IPS DF 19.7 (cell line): ENCODE measurements at regions not wholly inside any gene's neighbourhood (a gene's known extent, or its start where the extent isn't known, plus 50 kb on each side); places are given as distances from the start of the nearest gene placed in this dataset.
"Not testable (repeated sequence)": the region's sequence is repeated elsewhere in the genome, so short reads cannot be mapped to it uniquely, and the experiment has no call there.

ENCODE experiments used
- DNase-seq: peaks from one replicate; pipeline ENCODE4 v3.0.0-alpha.2; 2013; ENCODE audit warnings: low read depth, low spot score

DNA sequence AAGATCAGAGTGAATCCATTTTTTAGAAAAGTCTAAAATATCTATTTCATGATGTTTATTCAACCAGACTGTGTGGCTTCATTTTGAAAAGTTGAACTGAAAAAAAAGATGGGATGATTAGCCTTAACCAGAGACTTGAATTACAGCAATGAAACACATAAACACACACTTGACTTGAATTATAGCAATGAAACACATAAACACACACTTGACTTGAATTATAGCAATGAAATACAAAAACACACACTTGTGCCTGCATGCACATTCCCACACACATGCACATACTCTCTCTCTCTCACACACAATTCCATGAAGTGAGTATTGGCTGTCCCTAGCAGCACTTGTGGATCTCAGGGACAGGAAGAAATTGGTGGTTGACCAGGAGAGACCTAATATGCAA lies 286.8 kb downstream of the USP46 start:
- no peak for DNase-seq

DNA sequence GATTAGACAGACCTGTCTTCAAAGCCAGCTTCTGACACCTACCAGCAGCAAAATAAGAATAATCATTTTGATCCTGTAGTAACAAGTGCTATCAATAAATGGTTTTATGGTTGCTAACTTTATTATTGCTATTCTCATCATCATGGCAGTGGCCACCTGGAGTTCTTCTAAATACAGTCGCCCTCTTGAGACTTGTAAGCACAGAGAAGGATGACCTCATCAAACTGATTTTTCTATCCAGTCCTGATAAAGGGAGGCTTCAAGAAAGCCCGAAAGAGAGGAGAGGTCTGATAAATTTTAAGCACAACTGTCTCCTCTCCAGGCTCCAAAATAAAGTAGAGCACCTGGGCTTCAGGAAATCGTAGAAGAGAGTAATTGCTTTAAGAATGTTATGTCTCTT lies 286.4 kb downstream of the USP46 start:
- DNase-seq = no peak

DNA sequence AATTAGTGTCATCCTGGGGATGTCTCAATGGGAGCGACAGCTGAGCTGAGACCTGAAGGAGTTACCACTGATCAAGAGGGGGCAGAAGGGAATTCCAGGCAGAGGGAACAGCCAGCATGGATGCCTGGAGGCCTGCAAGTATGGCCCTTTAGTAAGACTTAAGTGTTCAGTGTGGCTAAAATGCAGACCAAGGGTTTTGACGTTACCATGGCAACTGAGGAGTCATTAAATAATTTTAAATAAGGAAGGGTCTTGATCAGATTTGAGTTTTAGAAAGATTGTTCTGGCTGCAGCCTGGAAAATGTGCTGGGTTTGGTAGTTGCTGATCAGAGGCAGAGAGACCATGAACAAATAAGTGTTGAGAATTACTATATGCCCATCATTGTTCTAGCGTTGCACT lies 285.5 kb downstream of the USP46 start:
- no peak for DNase-seq

DNA sequence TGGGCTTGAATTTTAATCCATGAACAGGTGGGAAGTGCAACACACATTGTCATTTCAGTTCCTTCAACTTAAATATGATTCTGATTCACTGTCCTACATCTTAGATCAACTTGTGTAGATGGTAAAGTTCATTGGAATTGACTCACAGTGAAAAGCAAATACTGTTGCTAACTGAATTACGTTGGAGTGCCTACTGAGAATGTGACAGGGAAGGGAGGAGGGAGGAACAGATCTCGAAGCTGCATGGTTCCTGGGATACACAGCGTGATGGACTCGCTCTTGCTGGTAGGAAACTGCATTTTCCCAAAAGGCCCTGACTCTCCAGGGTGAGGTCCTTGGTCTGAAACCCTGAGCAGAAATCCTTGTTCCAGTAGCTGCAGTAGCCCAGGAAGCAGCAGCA lies 284.2 kb downstream of the USP46 start:
- DNase-seq = no peak

DNA sequence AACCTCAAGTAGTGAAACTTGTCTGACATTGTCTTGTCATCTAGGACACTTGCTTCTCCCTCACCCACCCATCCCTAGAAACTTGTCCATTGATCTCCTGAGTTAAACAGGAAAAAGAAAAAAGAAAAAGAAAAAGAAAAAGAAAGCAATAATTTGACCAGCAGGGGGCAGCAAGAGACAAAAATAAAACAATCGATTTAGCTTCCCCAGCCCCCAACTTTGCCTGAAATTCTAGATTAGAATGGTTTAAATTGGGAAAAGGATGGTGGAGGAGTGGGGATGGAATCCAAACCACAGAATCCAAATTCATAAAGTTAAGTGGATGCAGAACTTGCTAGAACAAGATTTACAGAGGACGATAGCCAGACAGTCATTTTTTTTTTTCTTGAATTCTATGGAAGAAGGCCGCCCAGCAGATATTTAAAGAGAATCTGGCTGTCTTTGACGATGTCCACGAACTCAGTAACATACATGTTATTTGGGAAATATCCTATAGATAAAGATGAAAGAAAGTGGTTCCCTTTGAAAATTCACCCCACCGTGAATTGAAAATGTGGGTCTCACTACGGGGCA lies 282.9 kb downstream of the USP46 start:
- DNase-seq = no peak

DNA sequence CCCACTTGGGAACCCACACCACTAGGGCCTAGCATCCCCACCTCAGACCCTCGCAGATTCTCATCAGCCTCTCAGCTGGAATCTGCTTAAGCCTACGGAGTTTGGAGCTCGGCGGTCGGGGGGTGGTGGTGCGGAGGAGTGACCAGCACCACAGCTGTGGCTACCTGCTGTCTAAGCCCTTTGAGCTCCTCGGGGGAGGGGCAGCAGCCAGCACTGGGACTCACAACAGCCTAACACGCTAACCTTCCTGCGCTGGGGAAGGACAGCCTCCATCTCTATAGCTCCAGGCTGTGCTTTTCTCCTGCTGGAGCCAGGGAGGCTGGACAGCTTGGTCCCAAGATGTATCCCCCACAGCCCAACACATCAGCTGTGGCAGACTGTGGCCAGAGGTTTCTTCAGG lies 281.5 kb downstream of the USP46 start:
- DNase-seq = no peak

DNA sequence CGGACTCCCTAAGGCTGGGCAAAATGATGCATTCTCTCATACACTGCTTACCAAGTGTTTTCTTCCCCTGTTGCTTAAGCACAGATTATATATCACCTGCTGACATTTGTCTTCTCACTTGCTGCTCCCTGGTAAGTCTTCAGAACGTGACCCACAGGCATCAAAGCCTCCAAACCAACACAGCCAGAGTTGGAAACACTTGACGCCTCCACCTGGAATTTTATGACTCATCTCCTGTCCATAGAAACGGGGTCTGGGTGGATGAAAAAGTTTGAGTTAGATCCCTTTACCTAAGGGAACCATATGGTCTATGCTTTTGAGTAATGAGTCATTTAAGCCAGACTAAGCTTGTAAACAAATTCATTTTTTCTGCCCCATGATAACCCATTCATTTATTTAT lies 251.6 kb downstream of the USP46 start:
- no peak for DNase-seq

DNA sequence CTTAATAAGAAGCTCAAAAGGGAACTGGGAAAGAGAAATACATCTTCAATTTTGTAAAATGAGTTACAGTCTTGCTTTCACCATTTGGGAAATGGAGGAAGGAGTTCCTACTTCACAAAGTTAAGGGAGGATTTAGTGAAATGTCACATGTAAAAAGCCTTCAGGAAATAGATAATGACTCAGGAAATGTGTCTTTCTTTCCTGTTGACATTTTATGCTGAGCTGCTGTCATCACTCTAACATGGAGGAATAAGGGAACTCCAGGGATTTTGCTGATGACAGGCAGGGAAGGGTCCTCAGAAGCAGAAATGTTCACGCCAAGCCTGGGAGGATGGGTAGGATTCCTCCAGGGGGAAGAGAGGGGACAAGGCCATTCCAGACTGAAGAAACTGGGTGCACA lies 251.1 kb downstream of the USP46 start:
- DNase-seq = no peak

DNA sequence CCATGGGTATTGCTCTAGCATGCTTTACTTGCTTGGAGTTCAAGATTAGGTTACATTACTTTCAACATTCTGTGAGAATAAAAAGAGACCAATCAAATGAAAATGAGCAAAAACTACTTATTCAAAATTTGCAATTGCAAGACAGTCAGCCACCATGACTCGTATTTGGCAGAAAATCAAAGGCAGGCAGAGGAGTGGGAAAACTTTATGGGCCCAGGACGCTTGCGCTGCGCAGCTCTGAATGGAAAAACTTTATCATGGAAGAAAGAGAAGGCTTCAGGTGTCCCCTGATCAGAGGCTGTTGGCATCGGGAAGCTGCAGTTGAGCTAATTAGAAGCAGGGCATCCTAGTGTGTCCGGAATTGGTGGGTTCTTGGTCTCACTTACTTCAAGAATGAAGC lies 250.6 kb downstream of the USP46 start:
- no peak for DNase-seq

DNA sequence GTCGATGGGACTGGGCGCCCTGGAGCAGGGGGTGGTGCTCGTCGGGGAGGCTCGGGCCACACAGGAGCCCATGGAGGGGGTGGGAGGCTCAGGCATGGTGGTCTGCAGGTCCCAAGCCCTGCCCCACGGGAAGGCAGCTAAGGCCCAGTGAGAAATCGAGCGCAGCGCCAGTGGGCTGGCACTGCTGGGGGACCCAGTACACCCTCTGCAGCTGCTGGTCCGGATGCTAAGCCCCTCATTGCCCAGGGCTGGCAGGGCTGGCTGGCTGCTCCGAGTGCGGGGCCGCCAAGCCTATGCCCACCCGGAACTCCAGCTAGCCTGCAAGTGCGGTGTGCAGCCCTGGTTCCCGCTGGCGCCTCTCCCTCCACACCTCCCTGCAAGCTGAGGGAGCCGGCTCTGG lies 249.3 kb downstream of the USP46 start:
- not testable (repeated sequence) for DNase-seq

DNA sequence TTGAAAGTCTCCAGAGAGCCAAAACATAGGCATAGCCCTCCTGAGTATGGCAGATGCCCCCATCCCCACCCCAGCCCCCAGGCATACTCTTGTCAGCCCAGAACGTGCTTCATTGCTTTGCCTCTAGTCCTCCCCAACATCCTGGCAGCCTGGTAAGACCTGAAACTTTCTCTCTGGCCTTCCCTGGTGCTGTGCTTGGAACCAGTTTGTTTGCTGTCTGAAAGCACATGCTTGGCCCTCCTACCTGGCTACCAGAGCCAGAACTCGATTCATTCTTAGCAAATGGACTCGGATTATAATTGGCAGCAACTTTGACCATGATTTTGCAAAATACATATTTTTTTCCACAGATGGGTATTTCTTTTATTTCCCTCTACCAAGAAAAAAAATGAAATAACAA lies 248.1 kb downstream of the USP46 start:
- DNase-seq = no peak

DNA sequence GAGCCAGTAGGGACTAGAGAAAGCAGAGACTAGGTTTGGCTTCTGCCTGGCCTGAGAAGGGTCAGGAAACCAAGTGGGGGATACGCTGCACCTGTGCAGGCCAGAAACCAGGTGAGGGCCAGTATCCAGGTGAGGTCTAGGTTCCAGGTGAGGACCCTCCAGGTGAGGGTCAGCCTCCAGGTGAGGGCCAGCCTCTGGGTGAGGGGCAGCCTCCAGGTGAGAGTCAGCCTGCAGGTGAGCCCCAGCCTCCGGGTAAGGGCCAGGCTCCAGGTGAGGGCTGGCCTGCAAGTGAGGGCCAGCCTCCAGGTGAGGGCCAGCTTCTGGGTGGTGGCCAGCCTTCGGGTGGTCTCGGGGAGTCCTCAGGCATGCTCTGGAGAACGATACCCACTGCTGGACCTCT lies 238.8 kb downstream of the USP46 start:
- DNase-seq = no peak

DNA sequence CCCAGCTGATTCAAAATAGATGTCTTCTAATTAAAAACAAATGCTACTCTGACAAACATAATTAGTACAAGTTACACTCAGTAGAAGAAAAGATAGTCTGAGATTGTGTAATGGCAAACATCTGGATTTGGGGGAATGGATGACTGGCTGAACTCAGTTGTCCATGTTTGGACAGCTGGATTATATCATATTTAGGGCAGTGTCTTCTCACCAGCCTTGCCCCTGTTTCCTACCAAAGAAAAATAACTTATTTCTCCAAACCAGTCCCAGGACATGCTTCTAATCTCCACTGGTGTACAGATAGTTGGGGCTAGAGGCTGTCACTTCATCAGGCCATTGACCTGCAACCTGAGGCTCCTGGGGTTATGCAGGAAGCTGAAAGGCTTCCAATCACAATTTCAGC lies 237.3 kb downstream of the USP46 start:
- no peak for DNase-seq

DNA sequence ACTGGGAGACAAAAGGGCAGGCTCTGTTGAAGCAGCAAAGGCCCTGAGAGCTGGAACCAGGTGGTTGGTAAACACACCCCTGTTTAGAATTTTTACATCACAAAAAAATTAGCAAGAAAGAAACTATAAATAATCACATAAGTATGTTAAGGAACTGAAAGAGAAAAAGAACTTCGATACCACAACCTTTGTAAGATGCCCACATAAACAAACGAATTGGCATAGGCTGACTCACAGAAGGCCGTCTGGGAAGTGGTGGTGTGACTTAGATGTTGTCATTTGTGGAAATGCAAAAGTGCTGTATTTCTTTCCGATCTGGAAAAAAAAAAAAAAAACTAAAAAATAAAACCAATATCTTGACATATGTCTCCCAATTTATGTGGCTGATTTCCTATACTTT lies 235.1 kb downstream of the USP46 start:
- no peak for DNase-seq

DNA sequence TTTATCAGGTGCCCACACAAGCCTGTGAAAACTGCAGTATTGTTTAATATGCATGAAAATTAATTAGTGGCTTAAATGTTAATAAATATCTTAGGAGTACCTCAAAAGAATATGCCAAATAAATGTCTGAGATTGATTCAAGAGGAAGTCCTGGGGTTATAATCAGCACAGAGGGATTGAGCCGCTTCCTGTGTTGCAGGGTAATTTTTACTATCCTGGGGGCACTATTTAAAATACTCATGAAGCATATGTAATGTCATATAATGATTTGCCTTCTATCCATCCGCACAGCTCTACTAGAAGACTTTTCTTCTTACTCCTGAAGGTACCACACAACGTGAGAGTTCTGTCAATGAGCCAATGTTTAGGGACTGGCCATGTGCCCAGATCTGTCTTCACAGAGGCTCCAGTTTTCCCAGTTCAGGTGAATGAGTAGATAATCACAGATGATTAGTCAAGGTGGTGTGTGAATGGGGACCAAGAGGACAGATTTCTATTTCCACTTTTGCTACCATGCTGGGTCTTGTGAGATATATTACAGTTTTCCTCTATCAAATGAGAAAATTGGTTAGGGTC lies 233.3 kb downstream of the USP46 start:
- no peak for DNase-seq

DNA sequence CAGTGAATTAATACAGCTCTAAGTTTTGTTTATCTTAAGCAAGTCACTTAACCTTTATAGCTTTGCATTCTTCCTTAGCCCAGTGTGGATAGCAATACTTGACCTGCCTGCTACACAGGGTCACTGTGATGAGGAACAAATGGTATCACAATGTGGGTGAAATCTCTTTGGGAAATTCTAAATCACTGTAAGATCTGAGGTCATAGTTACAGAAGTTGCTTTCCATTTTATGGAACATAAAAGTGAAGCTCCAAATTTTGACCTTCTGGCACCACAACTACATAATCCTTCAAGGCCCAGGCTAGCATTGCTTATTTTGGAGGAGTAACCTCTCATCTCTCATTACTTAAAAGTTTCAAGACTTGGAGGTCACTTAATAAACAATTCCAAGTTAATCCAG lies 227.7 kb downstream of the USP46 start:
- no peak for DNase-seq

DNA sequence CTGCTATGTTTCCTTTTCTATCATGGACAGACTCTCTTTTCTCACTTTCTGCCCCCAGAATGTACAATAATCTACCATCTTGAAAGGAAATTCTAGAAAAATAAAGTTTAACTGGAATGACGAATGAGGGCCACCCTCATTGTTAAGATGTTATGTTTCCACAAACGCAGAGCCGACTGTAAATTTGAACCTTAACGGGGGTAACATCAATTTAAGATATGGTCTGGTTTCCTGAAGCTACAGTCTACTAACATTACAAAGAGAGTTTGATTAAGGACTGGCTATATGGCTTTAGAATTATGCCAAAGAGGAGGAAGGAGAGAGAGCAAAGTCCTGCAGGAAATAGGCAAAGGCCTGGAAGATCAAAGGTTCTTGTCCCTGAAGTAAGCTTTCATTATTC lies 227.2 kb downstream of the USP46 start:
- DNase-seq = no peak

DNA sequence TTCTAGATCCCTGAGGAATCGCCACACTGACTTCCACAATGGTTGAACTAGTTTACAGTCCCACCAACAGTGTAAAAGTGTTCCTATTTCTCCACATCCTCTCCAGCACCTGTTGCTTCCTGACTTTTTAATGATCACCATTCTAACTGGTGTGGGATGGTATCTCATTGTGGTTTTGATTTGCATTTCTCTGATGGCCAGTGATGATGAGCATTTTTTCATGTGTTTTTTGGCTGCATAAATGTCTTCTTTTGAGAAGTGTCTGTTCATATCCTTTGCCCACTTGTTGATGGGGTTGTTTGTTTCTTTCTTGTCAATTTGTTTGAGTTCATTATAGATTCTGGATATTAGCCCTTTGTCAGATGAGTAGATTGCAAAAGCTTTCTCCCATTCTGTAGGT lies 216.6 kb downstream of the USP46 start:
- DNase-seq = not testable (repeated sequence)

DNA sequence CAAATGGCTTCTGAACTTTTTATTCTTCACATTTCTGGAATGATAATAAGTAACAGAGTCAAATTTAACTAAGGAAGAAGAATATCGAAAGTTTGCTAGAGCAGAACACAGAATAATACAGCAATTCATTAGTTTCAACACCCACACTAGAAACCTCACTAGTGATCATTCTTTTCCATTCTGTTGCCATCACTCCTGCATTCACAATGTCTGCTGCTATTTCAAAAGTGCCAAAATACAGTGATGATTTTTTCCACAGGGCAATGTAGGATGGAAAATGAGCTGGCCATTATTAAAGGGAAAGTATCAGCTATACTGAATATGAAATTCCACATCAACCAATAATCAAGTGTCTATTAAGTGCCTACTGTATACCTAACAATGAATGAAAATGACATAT lies 186.7 kb downstream of the USP46 start:
- no peak for DNase-seq

DNA sequence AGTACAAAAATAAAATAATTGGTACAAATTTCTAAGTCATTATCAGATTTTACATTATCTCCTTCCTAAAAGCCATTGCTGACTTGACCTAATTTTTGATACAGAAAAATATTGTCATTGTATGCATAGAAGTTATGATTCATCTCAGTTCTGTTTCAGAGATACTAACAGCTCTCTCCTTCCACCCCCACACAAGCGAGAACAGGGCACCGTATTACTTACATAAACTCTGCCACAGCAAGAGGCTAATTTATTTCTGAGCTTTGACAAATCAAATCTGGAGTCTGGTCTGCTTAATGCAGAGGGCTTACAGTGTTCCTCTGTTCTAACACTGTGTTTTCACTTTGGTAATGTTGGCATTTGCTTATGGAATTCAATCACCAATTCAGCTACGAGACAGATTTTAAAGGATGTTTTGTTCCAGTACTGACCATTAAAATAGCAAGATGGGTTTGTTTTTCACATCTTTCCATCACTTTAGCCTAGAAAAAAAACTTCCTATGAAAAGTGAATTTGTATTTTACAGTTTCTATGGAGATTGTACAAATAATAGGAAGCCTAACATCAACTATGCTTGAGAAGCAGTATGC lies 181.8 kb downstream of the USP46 start:
- DNase-seq = no peak

DNA sequence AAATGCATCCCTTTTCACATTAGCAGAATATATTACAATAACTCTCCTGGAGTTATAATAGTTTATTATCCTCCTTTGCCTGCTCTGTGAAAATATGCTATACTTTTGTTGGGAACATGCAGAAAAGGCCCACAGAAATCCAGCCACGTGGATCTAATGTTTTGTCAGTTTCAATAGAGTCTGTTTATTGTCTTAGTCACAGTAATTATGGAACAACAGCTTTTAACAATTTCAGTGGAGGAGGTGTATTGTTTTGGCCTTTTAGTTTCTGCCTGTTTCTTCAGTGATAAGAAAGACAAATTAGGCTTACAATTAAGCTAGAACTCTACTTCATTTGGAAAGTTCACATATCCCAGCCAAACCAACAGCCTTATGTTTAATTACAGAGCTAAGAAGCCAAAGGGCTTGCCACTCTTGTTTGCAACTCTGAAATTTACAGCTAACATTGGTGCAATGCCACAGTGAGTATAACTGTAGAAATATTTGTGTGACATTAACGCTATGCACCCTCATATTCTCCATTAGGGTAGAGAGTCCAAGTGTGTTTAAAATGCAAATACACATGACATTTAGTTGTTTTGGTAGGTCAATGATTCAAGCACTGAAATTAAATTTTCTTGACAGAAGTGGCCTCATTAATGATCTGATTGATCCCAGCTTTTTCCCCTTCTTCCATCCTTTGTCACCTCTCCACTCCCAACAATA lies 175.8 kb downstream of the USP46 start:
- DNase-seq = no peak

DNA sequence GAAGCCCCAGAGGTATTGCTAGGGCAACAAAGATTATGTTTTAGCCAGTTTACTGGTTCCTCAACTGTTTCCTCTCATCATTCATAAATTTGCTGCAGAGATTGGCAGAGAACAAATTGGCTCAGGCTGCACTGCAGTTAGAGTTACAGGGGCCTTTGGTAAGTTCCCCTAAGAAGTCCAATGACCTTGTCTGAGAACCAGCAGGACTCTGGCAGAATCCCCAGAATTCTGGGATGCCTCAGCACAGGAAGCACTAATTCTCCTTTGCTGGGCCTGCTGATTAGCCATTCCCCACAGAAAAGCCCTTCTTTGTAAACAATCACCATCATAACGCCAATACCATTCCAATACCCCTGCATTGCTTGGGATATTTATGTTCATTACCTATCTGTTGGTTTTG lies 151.3 kb downstream of the USP46 start:
- no peak for DNase-seq

DNA sequence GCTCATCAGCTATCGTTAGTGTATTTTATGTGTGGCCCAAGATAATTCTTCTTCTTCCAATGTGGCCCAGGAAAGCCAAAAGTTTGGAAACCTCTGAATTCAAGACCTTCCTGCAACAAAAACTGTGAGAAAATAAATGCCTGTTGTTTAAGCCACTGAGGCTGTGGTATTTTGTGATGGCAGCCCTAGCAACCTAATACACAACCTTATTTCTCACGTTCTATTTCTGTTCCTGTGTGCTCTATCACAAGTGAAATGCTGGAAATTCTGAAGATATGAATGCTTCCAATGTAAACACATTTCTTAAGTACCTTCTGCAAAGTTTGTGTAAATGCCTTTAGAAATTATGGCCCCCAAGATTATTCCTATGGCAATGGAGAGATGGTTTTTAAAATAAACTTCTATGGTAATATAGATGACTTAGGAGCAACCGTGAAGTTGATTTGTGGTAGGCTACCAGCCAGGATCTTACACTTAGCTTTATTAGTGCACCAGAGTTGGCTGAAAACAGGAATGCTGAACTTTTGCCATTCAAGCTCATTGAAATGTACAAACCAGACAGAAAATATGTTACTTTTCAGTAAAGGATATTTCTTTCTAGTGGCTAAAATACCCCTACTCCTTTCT lies 148.0 kb downstream of the USP46 start:
- DNase-seq = no peak
